Inferior parietal cortex (tissue), 1 donor: ENCODE measurements at regions not wholly inside any gene's neighbourhood (a gene's known extent, or its start where the extent isn't known, plus 50 kb on each side); places are given as distances from the start of the nearest gene placed in this dataset.

Experiments
- DNase-seq: peaks from one replicate; pipeline ENCODE4 v3.0.0-alpha.2; 2016; ENCODE audit errors: extremely low spot score

DNA sequence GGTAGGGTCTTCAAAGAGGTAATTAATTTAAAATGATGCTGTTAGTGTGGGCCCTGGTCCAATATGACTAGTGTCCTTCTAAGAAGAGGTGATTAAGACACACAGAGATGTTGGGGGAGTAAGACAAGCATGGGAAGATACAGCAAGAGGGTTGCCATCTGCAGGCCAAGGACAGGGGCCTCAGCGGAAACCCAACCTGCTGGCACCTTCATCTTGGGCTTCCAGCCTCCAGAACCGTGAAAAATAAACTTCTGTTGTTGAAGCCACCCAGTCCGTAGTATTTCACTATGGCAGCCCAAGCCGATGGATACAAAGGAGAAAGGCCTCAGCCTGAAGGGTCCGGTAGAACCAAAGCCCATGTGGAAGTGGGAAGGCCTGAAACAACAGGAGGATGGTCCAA lies 161.7 kb upstream of the UBE2E1 start:
- no peak for DNase-seq

DNA sequence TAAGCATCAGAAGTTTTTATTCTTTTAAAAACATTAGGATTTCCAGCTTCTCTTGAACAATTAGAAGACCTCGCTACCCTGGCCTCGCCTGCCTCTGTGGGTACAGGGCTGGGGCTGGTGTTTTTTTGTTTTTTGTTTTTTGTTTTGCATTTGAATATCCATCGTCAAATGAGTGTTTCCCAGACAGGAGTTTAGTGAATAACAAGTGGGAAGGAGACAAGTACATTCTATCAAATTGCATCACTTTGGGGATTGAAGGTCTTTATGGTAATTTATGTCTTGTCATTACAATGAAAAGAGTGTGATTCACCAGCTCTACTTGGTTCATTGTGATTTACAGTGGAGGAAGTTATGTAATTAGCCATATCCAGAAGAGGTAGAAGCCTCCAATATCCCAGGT lies 161.1 kb upstream of the UBE2E1 start:
- DNase-seq: no peak

GRCh38 chr3:23645533-23646183 lies 160.1 kb upstream of the UBE2E1 start:
- DNase-seq: no peak

DNA sequence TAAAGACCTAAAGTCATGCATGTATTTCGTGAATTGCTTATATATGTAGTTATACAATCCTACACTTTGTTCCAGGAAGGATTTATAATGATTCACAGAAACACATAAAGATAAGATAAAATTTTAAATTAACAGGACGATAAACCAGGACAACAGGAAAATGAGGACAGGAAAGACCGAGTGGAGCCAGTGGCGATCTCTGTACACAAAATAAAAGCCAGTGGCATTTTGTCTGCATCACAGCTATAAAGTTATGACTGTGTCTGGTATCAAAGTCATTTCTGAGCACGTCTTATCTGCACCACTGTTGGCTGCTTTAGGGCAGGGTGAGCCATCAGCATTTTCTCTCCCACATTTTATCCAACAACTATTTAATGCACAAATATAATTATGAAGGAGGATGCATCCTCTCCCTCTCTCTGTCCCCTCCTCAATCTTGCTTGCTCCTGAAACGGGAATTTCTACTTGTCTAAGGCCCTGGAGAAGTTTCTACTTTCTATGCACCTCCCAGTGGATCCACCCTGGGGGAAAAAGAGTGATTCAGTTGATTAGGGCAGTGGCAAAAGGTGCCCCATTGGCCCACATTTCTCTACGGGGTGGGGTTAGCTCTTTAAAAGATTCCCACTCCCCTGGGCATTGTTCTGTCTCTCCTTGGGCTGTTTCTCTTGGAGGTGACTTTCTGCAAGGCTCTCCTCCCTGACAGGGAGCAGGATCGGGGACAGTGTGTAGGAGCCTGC lies 159.4 kb upstream of the UBE2E1 start:
- no peak for DNase-seq

DNA sequence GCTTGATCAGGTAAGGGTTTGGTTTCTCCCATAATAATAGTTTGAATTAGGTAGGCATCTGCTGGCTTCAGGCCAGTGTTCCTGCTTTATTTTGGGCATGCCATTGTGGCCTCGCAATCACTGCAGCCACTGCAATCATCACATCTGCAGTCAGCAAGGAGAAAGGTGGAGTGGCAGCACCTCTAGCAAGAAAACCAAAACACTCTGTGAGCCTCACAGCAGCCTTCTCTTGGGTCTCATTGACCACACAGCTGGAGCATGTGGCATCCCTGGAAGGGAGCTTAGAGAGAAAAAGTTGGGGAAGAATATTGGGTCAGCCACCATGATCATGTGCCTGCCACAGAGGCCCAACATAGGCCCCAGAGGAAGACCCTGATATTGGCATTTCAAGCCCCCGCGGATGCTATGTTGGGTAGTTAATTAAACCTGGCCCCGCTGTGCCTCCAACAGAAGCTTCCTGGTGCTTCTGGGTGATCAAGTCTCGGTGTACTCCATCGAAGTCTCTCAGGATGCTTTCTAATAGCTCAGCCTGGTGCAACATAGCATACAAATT lies 158.0 kb upstream of the UBE2E1 start:
- DNase-seq: no peak

- no peak for DNase-seq
Observed at GRCh38 chr3:23648326-23648995, 157.3 kb upstream of the UBE2E1 start.

- no peak for DNase-seq
Observed at GRCh38 chr3:23648996-23649395, 156.8 kb upstream of the UBE2E1 start.

- no peak for DNase-seq
Observed at GRCh38 chr3:23649448-23649847, 156.3 kb upstream of the UBE2E1 start.

GRCh38 chr3:23650371-23651140 lies 155.2 kb upstream of the UBE2E1 start:
- DNase-seq: no peak

DNA sequence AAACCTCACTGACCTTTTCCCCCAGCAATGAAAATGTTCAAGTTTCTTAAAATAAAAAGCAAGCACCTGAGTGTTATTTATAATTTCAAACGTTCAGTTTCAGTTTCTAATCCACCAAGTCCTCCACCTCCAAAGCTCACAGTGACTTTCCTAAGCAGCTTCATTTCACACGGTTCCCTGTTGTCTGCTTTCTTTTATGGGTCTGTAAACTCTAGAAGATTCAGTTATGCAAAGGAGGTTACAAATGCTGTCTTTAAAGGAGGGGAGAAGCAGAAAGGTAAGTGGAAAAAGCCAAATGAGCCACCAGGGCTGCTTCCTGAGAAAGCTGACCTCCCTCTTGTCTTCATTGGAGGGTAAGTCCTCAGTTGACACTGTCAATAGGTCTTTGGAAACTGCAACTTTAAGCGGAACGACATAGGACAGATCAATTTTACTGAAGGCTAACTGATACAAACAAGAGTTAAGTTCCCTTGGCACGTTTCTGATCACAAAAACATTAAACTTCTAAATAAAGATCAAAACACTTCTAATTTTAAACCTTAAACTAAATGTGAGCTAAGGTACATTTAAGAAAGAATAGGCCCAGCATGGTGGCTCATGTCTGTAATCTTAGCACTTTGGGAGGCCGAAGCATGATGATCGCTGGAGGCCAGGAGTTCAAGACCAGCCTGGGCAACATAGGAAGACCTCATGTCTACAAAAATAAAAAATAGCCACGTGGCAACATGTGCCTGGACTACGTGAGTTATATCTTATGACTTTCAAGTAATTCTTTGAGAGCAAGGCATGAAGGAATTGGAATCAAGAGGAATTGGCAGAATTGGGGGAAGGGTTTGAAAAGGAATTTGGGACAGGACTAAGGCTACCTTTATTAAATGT lies 151.9 kb upstream of the UBE2E1 start:
- no peak for DNase-seq

DNA sequence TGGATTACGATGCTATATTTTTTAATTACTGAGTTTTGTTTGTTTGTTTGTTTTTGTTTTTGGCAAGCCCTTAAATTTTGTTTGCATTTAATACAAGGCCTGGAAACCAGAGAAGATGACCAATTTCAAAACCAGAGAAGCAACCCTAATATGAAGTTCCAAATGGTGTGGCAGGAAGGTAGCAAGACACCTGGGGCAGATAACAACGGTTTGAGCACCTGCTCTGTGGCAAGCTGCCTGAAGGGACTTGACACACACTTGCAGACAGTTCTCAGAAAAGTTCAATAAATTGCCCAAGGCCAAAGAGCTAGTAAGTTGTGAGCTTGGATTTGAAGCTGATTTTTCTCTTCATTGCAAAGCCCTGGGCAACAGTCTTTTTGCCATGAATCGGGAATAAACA lies 151.2 kb upstream of the UBE2E1 start:
- no peak for DNase-seq

GRCh38 chr3:23655749-23656148 lies 150.0 kb upstream of the UBE2E1 start:
- DNase-seq: no peak

DNA sequence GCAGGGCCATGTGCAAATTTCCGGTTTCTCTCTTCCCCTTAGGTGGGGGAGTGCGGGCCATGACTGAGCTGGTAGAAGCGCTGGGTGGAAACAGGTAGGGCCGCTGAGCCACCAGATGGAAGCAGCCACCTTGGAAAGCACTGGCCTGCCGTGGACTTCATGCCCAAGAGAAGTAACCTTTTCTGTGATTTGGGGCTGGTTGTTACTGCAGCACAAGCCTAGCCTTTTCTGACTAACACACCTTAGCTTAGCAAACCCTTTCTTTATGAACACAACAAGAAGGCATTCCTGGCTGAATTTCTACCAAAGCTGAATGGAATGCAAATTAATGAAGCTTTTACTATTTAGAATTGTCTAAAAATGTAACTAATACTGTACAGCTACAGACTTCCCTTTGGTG lies 149.6 kb upstream of the UBE2E1 start:
- DNase-seq: no peak

DNA sequence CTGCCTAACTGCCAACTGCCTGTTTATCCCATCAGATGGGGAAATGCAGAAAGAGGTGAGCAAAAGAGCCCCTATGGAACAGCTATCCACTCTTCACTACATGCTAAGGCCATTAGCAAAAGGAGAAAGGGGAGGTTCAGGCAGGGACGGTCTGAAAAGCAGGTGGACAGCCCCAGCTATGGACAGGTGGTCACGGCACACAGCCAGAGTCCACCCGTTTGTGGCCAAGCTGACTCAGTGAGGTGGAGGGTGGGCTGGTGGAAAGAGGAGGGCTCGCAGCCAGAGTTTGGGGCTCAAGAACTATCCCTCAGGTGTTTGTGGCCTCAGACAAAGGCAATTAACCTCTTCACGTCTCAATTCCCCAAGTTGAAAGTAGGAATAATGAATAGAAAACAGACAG lies 148.9 kb upstream of the UBE2E1 start:
- DNase-seq: no peak

DNA sequence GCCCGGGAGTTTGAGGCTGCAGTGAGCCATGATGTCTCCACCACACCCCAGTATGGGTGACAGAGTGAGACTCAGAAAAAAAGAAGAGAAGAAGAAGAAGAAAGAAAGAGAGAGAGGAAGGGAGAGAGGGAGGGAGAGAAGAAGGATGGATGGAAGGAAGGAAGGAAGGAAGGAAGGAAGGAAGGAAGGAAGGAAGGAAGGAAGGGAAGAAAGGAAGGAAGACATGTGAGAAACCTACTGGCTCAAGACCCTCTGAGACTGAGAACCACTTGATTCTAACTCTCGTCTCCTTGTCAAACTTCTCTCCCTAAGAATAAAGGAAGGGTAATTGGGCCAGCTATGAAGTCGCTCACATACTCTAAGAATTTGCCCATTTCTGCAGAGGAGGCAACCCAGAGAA lies 148.1 kb upstream of the UBE2E1 start:
- DNase-seq: no peak

DNA sequence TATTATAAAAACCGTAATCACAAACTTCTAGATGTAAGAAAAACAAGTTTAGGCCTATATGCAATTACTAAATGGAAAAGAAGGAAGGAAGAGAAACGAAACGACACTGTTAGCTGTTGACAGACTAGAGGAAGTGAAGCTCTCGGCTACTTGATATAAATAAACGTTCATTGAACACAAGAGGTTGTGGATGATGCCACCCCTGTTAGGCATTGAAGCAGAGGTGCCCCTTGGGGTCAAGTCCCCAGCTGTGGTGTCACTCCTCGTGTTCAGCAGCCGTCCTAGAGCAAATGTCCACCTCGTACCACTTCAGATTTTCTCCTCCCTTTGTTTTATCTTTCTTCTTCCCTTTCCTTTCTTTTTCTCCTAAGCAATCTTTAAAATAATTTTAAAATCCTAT lies 146.5 kb upstream of the UBE2E1 start:
- no peak for DNase-seq

DNA sequence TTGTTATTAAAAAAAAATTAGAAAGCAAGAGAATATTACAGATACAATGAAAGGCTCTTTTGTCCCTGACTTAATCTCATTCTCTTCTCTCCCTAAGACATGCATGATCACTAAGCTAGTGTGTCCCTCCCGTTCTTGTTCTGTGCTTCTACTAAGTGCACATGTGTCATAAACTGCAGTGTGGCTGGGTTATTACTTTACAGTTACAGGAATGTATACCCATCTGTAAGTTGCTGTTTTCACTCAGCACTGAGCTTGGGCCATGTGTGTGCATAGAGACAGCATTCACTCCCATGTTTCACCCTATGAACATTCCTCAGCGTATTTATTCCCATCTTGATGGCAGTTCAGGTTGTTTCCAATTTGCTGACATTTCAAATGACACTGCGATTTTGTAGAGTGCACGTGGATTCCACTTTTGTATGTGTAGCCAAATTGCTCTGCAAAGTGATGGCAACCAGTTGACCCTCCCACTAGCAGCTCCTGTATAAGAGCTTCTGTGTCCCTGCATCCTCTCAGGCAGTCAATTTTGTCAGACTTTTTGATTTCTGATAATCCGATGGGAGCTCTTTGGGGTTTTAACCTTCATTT lies 145.8 kb upstream of the UBE2E1 start:
- no peak for DNase-seq

DNA sequence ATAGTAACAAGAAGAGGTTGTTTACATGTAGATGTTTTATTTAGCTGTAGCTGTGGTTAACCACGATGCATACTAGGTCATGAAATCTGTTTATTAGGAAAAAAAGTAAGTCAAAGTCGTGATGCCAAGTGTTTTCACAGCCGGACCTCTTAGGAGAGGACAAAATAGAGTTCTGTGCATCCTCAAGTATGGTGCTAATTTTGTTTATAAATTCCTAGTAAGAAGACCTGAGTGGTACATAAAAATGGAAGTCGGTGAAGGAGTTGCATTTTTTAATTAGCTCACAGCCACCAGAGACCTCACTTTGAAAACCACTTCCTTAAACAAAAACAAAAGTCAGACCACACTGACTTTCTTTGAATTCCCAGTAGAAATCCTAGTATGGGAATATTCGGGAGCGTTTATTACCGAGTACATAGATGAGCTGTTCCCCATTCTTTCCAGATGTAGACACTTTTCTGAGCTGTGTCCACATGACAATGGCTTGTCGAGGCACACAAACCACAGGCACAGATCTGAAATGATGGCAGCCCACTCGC lies 143.6 kb upstream of the UBE2E1 start:
- no peak for DNase-seq

DNA sequence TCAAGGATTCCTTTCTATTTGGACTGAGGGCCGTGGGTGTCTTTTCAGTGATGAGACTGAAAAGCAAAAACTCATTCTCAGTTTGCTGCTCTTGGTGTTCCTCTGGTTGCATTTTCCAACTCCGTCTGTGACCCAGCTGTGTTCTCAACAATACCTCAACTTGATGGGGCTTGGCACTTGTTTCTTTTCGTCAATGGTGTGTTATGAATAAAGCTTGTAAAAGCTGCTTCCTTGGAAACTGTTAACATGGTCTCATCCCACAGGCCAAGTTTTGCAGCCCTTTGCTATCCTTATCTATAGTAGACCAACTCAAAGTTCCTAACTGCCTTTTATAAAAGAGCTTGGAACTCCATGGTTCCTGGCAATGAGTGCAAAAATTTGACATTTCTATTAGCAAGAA lies 142.5 kb upstream of the UBE2E1 start:
- no peak for DNase-seq

DNA sequence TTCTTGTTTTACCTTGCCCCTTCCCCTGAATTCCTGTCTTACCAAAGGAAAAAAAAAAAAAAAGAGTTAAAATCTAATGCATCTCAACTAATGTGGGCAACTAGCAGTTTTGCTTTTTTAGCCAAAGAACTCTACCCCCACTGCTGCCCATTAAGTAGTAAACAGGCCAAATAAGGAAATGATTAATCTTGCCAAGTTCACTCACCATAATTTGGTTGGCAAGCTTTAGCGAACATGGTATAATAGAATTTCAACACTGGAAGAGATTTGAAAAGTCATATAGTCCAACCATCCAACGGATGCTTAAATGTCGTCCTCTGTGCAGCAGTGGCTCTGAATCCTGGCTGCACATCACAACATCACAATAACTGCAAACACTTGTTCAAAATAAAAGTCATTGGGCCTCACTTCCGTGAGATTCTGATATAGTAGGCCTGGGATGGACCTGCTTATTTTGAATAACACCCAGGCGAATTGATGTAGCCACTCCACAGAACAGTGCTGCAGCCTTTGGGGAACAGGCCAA lies 142.0 kb upstream of the UBE2E1 start:
- no peak for DNase-seq
